ENCODE measurements at regions not wholly inside any gene's neighbourhood (a gene's known extent, or its start where the extent isn't known, plus 50 kb on each side); places are given as distances from the start of the nearest gene placed in this dataset.
"Not testable (repeated sequence)": the region's sequence is repeated elsewhere in the genome, so short reads cannot be mapped to it uniquely, and the experiment has no call there.

DNA sequence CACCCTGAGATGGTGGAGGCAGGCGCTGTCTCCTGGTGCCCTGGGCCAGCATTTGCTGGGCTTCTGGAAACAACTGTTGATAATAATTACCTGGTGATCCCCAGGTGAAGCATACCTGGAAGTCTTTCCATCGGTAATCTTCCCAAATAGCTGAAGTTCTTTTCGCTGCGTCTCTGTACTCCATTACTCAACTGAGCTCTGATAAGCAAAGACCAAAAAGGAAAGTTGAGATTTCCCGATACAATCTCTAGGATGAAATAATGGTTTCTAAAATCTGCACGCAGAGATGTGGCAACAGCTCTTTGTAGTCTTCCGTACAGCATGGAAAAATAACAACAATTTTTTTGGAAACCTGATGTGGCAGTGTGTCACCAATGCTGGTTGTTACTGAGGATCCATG is 226.5 kb downstream of the GATA3 start:
- DNase-seq (ENCODE audit: low spot score), result no peak

DNA sequence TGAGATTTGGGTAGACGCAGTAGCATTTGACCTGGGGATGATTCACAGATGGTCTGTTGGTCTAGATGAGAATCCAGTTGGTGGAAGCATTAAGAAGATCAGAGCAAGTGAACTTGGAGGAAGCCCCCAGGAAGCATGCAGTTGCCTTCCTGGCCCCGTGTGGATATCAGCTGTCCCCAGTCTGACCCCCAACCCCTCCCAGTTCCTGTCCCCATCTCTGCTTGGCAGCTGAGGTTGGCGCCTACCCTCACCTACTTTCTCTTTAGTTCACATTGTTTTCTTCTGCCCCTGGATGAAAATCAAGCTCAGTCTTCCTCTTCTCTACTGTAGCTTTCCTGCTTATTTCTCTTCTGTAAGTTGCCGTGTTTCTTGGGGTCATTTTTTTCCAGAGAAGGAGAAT is 227.9 kb downstream of the GATA3 start:
- no peak for DNase-seq (ENCODE audit: low spot score)

DNA sequence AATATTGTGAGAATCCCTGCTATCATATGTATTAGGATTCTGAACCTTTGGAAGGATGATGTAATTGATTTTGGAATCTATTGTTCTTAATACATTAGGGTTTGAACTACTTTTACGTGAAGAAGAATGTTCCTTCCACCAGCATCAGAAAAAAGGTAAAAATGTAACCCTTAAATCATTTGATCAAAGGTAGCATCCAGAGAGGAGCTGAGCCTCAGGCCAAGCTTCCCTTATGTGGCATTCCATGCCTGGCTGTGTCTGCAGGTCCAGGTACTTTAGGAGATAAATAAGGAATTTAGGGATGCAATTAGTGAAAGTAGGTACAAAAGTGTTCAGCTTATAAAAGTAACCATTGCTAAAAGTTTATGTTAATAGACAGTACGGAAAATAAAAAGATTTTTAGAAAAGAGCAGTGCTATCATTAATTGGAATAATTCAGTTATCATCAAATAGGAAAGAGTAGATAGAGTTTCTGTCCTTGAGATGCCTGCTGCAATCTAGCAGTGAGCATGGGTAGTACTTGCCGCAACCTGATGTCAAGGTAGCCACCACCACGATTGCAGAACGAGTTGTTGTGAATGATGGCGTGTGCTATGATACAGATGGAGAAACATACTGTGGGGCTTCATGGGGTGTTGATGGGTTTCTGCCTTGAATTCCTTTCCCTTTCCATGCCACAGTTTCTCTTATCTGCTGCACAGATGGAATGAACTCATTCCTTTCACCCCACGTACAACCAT is 228.8 kb downstream of the GATA3 start:
- DNase-seq (ENCODE audit: low spot score), result no peak

- no peak for DNase-seq (ENCODE audit: low spot score)
Observed at GRCh38 chr10:8283986-8284385, 229.5 kb downstream of the GATA3 start.

DNA sequence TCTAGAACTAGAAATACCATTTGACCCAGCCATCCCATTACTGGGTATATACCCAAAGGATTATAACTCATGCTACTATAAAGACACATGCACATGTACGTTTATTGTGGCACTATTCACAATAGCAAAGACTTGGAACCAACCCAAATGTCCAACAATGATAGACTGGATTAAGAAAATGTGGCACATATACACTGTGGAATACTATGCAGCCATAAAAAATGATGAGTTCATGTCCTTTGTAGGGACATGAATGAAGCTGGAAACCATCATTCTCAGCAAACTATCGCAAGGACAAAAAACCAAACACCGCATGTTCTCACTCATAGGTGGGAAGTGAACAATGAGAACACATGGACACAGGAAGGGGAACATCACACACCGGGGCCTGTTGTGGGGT is 231.5 kb downstream of the GATA3 start:
- not testable (repeated sequence) for DNase-seq (ENCODE audit: low spot score)

DNA sequence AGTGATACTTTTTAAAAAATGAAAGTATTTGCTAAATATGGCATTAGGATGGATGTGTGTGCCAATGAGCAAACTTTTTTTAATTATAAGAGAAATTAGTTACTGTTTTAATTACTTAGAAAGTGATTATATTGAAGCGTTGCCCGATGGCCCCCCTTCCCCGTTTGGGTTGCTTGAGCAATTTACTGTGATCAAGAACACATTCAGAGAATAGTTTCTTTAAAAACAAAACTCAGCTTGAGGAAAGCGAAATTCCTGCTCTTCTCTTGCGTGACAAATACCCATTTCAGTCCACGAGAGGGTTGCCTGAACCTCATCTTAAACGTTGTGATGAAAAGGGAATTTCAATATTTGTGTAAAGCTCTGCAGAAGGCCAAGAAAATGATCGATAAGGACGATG is 234.1 kb downstream of the GATA3 start:
- no peak for DNase-seq (ENCODE audit: low spot score)

DNA sequence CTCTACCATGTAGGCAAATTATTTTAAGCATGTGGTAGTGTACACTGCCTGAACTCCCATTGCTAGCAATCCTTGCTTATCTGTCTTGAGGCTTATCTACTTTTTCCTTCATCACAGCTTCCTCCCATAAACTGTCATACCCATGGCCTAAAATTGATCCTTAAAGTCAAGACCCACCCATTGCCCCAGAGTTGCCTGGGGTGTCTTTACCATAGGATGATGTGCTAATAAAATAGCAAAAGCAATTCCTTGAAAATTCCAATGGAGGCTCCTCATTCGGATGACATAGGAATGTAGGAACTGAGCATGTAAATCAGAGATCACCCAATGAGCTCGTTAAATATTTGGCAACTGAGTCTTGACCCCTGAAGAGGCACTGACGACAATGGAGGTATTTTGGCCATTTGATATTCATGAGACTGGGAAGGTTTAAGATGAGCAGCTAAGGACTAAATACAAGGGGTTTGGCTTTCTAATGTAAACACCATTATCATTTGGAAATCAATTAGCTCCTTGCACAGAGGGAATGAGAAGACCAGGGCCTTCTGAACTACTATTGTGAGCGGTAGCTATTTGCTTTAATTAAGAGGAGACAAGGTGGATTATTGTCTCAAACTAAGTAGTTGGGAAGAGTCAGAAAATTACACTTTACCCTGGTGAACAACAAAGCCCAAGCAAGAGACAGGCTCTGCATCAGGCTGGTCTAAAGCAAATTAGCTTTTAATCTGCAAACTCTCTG is 234.9 kb downstream of the GATA3 start:
- no peak for DNase-seq (ENCODE audit: low spot score)

GRCh38 chr10:8294779-8295178 is 240.3 kb downstream of the GATA3 start:
- no peak for DNase-seq (ENCODE audit: low spot score)

DNA sequence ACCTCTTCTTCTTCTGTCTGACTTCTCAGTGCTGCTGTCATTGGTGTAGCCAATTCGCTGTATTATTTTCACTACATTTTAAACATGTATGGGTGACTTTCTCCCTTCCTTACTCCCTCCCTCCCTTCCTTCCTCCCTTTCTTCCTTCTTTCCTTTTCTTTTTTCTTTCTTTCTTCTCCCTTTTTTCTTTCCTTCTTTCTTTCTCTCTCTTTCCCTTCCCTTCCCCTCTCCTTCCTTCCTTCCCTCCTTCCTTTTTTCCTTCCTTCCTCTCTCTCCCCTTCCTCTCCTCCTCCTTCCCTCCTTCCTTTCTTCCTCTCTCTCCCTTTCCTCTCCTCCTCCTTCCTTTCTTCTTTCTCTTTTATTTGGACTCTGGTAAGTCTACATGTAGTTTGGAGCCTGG is 240.8 kb downstream of the GATA3 start:
- DNase-seq (ENCODE audit: low spot score), result no peak

DNA sequence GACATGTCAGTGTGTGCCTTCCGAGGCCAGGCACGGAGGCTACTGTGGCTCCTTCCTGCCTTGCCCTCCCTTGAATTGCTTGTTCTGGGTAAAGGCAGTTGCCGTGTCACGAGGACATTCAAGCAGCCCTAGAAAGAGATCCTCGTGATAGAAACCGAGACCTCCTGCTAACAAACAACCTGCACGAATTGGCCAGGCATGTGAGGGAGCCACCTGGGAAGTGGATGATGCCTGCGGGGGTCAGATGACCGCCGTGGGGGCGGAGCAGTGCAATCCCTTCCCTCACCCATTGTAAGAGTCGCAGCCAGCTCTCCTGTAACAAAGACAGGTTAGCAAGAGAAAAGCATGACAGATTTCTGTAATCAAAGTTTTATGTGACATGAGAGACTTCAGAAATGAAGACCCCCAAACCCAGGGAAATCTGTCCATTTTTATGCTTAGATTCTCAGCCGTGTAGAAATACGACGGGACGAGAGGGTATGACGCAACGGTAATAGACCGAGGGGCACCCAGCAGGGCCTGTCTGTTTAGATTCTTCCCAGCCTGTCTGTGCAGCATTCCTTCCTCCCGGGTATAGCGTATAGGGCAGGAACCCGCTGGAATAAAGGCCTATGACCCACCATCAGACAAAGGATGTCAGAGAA is 241.7 kb downstream of the GATA3 start:
- no peak for DNase-seq (ENCODE audit: low spot score)

DNA sequence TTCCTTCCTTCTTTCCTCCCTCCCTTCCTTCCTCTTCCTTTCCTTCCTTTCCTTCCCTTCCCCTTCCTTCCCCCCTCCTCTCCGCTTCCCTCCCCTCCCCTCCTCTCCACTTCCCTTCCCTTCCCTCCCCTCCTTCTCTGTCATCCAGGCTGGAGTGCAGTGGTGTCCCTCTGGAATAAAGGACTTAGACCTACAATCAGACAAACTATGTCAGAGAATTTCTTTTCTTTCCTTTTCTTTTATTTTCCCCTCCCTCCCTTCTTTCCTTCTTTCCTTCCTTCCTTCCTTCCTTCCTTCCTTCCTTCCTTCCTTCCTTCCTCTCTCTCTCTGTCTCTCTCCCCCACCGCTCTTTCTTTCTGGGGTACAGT is 242.2 kb downstream of the GATA3 start:
- no peak for DNase-seq (ENCODE audit: low spot score)

GRCh38 chr10:8297107-8297506 is 242.6 kb downstream of the GATA3 start:
- DNase-seq (ENCODE audit: low spot score), result no peak

GRCh38 chr10:8297959-8298358 is 243.5 kb downstream of the GATA3 start:
- no peak for DNase-seq (ENCODE audit: low spot score)

GRCh38 chr10:8298896-8299570 is 244.5 kb downstream of the GATA3 start:
- DNase-seq (ENCODE audit: low spot score), result no peak

DNA sequence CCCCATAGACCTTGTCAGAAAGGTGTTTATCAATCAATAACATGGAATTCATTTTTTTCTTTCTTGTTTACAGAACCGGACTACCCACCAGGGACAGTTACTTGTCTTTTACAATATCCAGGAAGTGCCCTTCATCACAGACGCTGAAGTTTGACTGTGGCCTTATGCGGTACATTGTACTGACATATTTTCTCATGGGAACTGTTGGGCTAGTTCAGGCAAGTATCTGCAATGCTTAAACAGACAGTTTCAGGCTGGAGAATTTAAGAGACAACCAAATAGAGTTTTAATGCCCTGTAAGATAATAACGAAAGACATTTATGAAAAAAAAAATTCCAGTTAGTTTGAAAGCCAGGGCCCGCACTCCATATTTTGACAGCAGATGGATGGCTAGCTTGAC is 246.4 kb downstream of the GATA3 start:
- DNase-seq (ENCODE audit: low spot score), result no peak

- no peak for DNase-seq (ENCODE audit: low spot score)
Observed at GRCh38 chr10:8301333-8301732, 246.8 kb downstream of the GATA3 start.

GRCh38 chr10:8301831-8302230 is 247.3 kb downstream of the GATA3 start:
- DNase-seq (ENCODE audit: low spot score), result no peak

DNA sequence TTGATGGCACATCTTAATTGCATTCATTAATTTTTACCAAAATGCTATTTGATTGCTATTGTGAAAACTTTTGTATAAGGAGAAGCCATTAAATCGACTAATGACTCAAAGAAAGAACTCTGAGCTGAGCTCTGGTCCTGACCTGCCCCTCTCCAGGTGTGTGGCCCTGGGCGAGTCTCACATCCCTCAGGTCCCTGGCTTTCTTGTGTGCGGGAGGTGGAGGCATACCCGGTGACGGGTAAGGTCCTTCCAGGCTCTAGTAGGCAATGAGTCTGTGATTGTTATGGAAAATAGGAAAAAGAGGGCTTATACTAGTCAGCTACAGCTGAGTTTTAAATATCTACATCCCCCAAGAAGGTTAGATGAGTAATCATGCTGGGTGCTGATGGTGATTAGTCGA is 248.1 kb downstream of the GATA3 start:
- DNase-seq (ENCODE audit: low spot score), result no peak

- DNase-seq (ENCODE audit: low spot score), result no peak
Observed at GRCh38 chr10:8304861-8305260, 250.4 kb downstream of the GATA3 start.

GRCh38 chr10:8305876-8306652 is 251.6 kb downstream of the GATA3 start:
- no peak for DNase-seq (ENCODE audit: low spot score)

DNA sequence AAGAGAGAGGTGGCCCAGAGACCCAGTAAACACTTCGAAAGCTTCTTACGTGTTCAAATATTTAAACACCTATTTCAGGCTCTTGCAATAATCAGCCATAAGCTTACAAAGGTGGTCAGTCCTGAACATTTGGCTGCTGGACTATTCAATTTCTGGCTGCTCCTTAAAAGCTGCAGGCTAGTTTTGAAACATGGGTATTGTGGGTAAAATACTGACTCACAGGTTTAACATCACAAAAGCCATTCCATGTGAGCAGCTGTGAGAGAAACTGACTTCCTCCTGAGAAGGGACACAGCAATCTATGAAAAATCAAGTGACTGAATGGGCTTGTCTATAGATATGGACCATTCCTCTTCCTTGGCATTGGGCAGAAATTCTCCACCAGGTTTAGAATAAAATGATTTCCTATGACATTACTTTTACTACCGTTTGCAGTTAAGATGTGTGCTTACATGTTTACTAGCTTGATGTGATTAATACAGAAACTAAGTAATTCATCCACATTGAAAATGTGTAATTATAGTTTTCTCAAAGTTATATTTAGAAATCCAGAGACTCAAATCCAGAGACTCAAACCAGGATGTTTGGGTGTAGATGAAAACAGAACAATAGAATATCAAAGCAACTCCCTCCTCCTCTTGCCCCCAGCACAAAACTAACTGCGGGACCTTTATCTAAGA is 252.3 kb downstream of the GATA3 start:
- DNase-seq (ENCODE audit: low spot score), result no peak

Data from COLO829 (cell line).